Keratinocyte (primary cell): ENCODE measurements at regions not wholly inside any gene's neighbourhood (a gene's known extent, or its start where the extent isn't known, plus 50 kb on each side); places are given as distances from the start of the nearest gene placed in this dataset.

Experiments
- CTCF ChIP-seq, 3 experiments: IDR thresholded peaks in 1 of 3; conservative IDR thresholded peaks in 1 of 3; optimal IDR thresholded peaks in 1 of 3; 2 replicates in 2 of 3; 3 replicates in 1 of 3; pipeline versions ENCODE3 to v1.5.1; 2011; ENCODE audit warnings: low read length in 3 of 3, mild to moderate bottlenecking in 3 of 3, moderate library complexity in 2 of 3, control low read depth in 1 of 3, inconsistent platforms in 1 of 3; ENCODE audit not compliant: insufficient read depth in 2 of 3; ENCODE audit errors: extremely low read depth in 1 of 3
- EZH2 ChIP-seq: IDR thresholded peaks from one replicate; pipeline ENCODE4 v1.6.1; 2012; ENCODE audit warnings: inconsistent platforms, mild to moderate bottlenecking, low read length, moderate library complexity

DNA sequence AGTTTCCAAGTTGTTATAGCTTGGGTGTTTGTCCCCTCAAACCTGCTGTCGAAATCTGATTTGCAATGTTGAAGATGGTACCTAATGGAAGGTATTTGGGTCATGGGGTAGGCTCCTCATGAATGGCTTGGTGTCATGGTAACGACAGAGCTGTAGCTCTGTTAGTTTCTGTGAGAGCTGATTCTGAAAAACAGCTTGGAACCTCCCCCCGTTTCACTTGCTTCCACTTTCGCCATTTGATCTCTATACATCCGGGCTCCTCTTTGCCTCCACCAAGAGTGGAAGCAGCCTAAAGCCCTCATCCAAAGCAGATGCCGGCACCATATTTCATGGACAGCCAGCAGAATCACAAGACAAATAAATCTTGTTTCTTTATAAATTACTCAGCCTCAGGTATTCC lies 1035.1 kb upstream of the SLC39A10 start:
- TF ChIP-seq CTCF (optimal IDR thresholded peaks at IDR 0.05 in 1 of 3, IDR thresholded peaks at IDR 0.05 in 1 of 3, conservative IDR thresholded peaks at IDR 0.05 in 1 of 3; ENCODE audit: extremely low read depth in 1 of 3, insufficient read depth in 2 of 3, low read length in 3 of 3), result no peak
- TF ChIP-seq EZH2, result no peak
